Cardiac fibroblast (primary cell): ENCODE measurements at regions not wholly inside any gene's neighbourhood (a gene's known extent, or its start where the extent isn't known, plus 50 kb on each side); places are given as distances from the start of the nearest gene placed in this dataset.
"Not testable (repeated sequence)": the region's sequence is repeated elsewhere in the genome, so short reads cannot be mapped to it uniquely, and the experiment has no call there.

Source experiments
- DNase-seq, 2 donors: peaks; one replicate each; pipeline versions ENCODE4 v3.0.0 to v3.0.0-alpha.2; 2010; ENCODE audit warnings: low read depth in 2 of 2
- H3K4me3 ChIP-seq, 2 donors: replicated peaks in 1 of 2; 1 replicate in 1 of 2; 2 replicates in 1 of 2; pipeline ENCODE4 v1.5.1; 2011; ENCODE audit warnings: low read depth in 2 of 2, low read length in 2 of 2, mild to moderate bottlenecking in 2 of 2, moderate library complexity in 1 of 2
- TF ChIP-seq, protein P1 (sequence below): IDR thresholded peaks from one replicate; pipeline ENCODE4 v1.5.1; 2011; ENCODE audit warnings: low read depth, mild to moderate bottlenecking, low read length, inconsistent platforms

DNA sequence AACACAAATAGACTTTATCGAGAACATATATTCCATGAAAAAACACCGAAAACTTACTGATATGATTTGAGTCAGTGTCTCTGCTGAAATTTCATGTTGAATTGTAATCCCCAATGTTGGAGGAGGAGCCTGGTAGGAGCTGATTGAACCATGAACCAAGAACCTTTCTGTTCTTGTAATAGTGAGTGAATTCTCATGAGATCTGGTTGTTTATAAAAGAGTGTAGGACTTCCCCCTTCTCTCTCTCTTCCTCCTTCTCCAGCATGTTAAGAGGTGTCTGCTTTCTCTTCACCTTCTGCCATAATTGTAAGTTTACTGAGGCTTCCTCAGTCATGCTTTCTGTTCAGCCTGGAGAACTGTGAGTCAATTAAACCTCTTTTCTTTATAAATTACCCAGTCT, 1289.3 kb upstream of the CITED2 start:
- TF ChIP-seq, protein P1, sequence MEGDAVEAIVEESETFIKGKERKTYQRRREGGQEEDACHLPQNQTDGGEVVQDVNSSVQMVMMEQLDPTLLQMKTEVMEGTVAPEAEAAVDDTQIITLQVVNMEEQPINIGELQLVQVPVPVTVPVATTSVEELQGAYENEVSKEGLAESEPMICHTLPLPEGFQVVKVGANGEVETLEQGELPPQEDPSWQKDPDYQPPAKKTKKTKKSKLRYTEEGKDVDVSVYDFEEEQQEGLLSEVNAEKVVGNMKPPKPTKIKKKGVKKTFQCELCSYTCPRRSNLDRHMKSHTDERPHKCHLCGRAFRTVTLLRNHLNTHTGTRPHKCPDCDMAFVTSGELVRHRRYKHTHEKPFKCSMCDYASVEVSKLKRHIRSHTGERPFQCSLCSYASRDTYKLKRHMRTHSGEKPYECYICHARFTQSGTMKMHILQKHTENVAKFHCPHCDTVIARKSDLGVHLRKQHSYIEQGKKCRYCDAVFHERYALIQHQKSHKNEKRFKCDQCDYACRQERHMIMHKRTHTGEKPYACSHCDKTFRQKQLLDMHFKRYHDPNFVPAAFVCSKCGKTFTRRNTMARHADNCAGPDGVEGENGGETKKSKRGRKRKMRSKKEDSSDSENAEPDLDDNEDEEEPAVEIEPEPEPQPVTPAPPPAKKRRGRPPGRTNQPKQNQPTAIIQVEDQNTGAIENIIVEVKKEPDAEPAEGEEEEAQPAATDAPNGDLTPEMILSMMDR = no peak
- H3K4me3 ChIP-seq = no peak overlapping the region
- DNase-seq = no peak

DNA sequence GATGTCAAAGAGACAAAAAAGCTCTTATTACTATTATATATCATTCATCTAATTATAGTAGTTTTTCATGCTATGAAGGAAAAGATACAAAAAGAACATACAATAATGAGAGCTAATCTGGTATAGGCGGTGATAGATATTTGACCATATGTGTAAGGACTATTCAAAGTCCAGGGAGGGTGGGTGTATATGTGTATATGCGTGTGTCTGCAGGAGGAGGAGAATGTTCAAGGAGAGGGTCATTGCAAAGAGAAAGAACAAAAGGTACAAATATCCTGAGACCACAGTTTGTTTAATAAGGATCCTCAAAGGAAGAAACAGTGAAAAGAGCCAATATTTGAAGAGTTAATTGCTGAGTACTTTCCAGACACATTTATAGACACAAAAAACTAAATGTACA, 1288.6 kb upstream of the CITED2 start:
- no peak overlapping the region for H3K4me3 ChIP-seq
- no peak for DNase-seq
- TF ChIP-seq, protein P1 = no peak

DNA sequence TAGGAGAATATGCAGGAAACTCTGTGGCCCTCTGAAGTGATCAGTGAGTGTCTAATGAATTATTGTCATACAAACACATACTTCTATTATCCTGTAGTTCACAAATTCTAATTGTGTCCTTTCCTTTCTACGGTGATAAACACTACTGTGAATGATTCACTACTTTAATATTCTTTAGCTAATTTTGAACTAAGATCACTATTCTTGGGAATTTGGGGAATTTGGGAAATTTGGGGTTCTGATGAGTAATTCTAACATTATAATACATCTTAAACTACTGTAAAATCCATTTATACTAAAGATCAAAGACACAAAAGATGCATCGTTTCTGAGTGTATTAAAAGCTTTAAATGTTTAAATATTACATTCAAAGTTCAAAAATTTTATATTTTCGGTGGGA, 1287.2 kb upstream of the CITED2 start:
- no peak overlapping the region for H3K4me3 ChIP-seq
- TF ChIP-seq, protein P1 = no peak
- peak in 1 of 2 donors; percentile 40 for DNase-seq

DNA sequence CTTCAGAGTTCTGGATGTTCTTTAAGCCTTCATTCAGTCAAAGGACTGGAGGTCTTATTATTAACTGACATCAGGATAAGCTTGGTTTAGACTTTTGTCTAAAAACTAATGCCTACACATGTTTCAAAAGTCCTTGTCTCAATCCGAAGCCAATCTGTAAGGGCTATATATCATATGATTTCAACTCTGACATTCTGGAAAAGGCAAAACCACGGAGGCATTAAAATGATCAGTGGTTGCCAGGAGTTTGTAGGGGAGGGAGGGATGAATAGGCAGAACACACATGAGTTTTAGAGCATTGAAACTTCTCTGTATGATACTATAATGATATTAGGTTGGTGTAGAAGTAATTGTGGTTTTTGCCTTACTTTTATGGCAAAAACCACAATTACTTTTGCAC, 1285.8 kb upstream of the CITED2 start:
- H3K4me3 ChIP-seq = no peak overlapping the region
- no peak for DNase-seq
- TF ChIP-seq, protein P1 = no peak

DNA sequence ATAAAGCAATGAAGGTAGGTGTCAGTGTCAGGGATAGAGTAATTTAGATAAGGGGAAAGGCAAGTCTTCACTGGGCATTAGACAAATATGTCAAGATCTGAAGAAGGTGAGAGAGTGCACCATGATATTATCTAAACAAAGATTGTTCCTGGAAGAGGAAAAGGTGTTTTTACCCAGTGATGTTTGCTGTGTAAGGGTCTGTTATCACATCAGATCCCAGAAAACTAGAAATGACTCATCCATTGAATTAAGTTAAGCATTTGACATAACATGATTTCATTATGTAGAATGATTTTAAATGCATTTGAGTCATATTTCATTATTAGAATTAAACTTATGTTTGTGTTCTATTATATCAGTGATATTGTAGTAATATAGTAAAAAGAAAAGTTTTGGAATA, 1279.5 kb upstream of the CITED2 start:
- H3K4me3 ChIP-seq = no peak overlapping the region
- DNase-seq = no peak
- TF ChIP-seq, protein P1 = no peak

DNA sequence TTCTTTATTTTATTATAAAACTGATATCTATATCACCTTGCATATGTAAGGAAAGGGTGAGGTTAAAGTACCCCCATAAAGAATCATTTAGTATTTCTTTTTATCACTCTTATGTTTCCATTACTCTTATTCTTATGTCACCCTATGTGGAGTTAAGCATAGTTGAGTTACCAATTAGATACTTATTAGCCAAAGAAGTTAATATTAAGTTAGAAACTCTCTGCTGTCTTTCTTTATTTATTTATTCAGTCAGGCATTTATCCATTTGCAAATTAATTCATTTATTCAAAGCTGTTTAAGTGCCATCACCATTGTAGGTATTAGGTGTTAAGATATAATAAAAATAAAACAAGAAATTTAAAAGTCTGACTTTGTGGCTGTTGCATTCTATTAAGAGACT, 1279.1 kb upstream of the CITED2 start:
- TF ChIP-seq, protein P1 = no peak
- DNase-seq = no peak
- no peak overlapping the region for H3K4me3 ChIP-seq

DNA sequence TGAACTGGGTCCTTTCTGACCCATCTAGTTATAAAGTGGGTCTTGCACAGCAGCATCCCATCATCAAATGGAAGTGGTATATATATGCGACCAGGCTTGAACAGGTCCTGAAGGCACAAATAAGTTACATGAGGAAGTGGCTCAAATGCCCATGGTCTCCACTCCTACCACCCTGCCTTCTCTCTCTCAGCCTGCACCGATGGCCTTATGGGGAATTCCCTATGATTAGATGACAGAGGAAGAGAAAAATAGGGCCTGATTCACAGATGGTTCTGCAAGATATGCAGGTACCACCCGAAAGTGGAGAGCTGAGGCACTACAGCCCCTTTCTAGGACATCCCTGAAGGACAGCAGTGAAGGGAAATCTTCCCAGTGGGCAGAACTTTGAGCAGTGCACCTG, 1275.1 kb upstream of the CITED2 start:
- DNase-seq, H3K4me3 ChIP-seq: not testable (repeated sequence)

DNA sequence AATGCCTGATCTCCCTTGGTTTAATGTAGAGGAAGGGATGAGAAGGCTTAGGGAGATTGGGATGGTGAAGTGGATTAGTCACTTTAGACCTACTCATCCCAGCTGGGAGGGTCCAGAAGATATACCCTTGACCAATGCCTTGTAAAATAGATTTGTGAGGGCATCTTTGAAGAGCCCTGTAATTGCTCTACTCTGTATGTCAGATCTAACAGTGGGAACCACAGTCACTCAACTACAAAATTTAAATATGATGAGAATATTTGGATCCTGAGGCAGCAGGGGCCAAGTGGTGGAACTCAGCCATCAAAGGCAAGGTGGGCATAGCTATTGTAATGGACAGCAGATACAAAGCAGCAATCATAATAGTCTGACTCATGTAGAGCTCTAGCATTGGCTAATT, 1272.9 kb upstream of the CITED2 start:
- H3K4me3 ChIP-seq, DNase-seq: not testable (repeated sequence)
